ENCODE measurements at regions not wholly inside any gene's neighbourhood (a gene's known extent, or its start where the extent isn't known, plus 50 kb on each side); places are given as distances from the start of the nearest gene placed in this dataset.
A peak's percentile ranks its signal among the peaks of the same experiment; 100 is the strongest.

- DNase-seq = no peak
Observed at GRCh38 chr5:111887706-111888105, 130.7 kb upstream of the NREP start.

DNA sequence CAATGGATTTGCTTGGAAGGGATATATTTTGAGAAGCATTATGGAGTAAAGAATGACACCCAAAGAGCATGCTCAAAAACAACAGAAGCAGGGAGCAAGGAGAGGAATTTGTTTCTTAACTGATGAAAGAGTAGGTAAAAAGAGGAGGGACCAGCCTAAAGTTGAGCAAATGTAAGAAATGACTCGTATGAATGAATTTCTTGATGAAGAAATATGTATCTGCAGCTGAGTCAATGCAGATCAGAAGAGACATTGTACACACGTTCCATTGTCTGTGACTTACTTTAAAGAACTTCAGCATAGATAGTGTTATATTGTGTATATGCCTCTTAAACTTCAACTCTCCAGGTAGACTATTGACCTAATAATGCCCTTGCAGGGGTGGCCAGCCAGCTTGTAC lies 112.7 kb upstream of the NREP start:
- no peak for DNase-seq

GRCh38 chr5:111865356-111865755 lies 108.4 kb upstream of the NREP start:
- no peak for DNase-seq

DNA sequence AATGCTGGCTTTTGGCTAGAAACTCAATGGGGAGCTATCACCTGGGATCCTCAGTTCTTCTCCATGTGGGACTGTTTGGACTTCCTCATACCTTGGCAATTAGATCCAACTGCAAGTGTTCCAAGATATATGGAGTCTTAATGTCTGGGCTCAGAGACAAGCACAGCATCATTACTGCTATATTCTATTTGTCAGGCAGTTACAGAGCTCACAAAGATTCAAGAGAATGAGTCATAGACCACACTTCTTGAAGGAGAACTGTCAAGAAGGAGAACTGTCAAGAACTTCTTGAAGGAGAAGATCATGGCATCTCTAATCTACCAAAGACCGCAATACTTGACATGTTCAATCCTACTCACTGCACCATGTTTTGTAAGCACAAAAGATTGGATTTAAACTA lies 106.8 kb upstream of the NREP start:
- DNase-seq = no peak

DNA sequence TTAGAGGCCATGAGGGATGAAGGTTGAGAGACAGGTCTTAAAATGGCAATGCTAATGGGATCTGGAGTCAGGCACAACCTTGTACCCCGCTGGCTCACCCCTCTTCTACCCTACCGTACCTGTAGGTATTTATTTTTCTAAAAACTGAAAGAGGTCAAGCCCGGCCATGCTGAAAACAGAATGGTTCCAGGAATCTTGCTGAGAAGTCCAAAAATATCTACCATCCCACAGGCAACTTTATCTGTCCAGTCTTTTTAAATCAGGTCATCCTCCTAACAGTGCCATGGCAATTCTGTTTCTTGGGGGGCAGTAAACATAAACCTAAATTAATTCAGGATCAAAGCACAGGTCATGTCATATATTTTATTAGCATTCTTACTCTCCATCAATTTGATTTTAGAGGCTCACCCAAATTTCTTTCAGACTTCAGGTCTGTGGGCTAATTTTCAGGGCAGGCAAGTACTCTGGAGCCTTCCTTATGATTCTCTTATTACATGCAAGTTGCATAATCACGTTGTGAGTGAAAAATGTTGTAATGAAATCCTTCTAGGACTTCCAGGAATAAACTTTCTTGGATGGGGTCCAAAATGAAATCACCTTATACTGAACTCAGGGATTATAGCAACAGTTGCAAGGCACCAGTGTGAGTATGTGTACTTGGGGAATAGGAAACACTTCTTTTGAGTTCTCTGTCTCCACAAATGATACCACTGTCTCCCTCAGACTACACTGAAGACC lies 102.7 kb upstream of the NREP start:
- no peak for DNase-seq

- DNase-seq = no peak
Observed at GRCh38 chr5:111859031-111859430, 102.0 kb upstream of the NREP start.

- no peak for DNase-seq
Observed at GRCh38 chr5:111857623-111858022, 100.6 kb upstream of the NREP start.

GRCh38 chr5:111856876-111857466 lies 100.0 kb upstream of the NREP start:
- DNase-seq = no peak

- DNase-seq = no peak
Observed at GRCh38 chr5:111855356-111855755, 98.4 kb upstream of the NREP start.

- peak in 1 of 51 donors; percentile 12 for DNase-seq
Observed at GRCh38 chr5:111854186-111854585, 97.2 kb upstream of the NREP start.

GRCh38 chr5:111853748-111854147 lies 96.8 kb upstream of the NREP start:
- DNase-seq = peak in 1 of 51 donors; percentile 10

GRCh38 chr5:111851631-111852548 lies 94.9 kb upstream of the NREP start:
- DNase-seq = no peak

- DNase-seq = peak in 2 of 51 donors; percentile 2 to 19
Observed at GRCh38 chr5:111848476-111848875, 91.5 kb upstream of the NREP start.

DNA sequence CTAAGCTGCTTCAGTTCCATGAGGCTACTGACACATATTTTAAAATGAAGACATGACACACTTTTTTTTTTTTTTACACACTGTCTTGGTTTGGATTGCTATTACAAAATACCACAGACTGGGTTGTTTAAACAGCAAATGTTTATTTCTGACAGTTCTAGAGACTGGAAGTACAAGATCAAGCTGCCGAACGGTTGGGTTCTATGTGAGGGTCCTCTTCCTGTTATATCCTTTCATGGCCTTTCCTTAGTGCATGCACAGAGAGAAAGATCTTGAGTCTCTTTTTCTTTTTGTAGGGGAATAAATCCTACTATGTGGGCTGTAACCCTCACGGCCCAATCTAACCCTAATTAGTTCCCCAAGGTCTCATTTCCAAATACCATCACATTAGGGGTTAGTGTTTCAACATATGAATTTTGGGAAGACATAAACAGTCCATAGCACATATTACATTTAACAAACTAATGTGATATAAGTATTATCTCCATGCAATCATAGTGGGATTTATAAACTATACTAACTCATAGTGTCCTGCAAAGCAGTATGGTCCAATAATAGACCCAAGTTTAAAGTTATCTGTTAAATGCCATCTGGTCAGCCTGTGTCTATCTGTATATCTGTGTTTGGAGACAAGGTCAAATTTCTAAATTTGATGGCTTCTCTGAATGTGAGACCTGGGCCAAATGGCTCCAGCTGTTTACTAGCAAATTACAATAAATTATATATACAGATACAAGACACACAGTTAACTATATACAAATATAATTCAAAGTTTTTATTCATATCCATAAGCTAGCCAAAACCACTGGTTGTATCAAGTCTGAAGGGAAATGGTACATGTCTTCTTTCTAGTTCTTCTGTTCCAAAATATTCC lies 90.3 kb upstream of the NREP start:
- DNase-seq = no peak

- no peak for DNase-seq
Observed at GRCh38 chr5:111840036-111840674, 83.2 kb upstream of the NREP start.

GRCh38 chr5:111839438-111839837 lies 82.4 kb upstream of the NREP start:
- no peak for DNase-seq

GRCh38 chr5:111836426-111836825 lies 79.4 kb upstream of the NREP start:
- no peak for DNase-seq

DNA sequence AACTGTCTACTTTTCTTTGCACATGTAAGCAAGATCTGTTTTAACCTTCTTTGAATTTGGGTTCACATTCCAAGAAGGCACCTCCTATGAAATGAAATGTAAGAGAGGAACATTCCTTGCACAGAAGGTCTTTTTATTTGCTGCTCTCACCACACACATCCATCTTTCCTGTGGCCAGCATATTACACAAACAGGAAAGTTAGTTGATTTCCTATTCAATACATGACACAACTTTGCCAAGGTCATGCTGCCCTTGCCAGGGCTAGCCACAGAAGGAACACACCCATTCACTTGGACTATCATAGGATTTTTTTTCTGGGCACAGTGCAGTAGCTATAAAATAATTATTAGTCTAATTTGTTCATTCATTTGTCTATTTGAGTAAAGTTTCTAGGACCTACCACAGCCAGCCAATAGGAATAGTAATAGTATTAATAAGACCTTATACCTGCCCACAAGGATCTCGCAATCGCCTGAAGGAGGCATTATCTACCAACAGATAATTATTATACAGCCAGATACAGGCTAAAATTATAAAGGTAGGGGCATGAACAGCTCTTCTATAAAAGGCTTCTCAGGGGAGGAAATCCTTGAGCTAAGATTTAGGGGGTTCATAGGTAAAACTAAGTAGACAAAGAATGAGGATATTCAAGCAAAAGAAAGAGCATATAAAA lies 78.1 kb upstream of the NREP start:
- no peak for DNase-seq

GRCh38 chr5:111830333-111830732 lies 73.3 kb upstream of the NREP start:
- DNase-seq = no peak

DNA sequence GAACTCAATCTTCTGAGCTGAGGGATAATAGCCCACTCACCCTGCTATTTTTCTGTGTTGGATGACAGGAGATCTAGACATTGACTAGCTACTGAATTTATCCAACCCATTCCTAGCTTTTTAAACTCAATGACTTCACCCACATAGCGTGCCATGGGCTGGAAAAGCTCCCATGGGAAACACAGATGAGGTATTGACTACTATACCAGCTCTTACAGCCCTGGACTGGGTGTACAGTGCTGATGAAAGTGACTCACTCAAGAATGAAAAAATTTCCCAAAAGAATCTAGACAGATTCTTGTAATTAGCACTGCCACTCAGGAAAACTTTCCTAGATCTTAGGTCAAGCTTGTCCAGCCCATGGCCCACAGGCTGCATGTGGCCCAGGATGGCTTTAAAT lies 72.7 kb upstream of the NREP start:
- no peak for DNase-seq
